Fibroblast of lung (primary cell): ENCODE measurements at regions not wholly inside any gene's neighbourhood (a gene's known extent, or its start where the extent isn't known, plus 50 kb on each side); places are given as distances from the start of the nearest gene placed in this dataset.

Experiments
- DNase-seq, 2 donors: peaks; one replicate each; pipeline versions ENCODE4 v3.0.0 to v3.0.0-alpha.2; 2010; ENCODE audit warnings: low read depth in 2 of 2
- H2AFZ ChIP-seq: 2 replicates; pipeline ENCODE4 v1.5.1; 2012; ENCODE audit warnings: low read length, control low read depth, inconsistent platforms
- H3K27ac ChIP-seq: 2 replicates; pipeline ENCODE4 v1.5.1; 2011; ENCODE audit warnings: low read length, control low read depth; ENCODE audit not compliant: insufficient read depth
- H3K27me3 ChIP-seq: 2 replicates; pipeline ENCODE4 v1.5.1; 2011; ENCODE audit warnings: mild to moderate bottlenecking, low read length; ENCODE audit not compliant: control insufficient read depth, insufficient read depth
- H3K36me3 ChIP-seq: 2 replicates; pipeline ENCODE4 v1.5.1; 2011; ENCODE audit warnings: low read length; ENCODE audit not compliant: control insufficient read depth, insufficient read depth
- H3K4me1 ChIP-seq: 2 replicates; pipeline ENCODE4 v1.5.1; 2011; ENCODE audit warnings: low read length; ENCODE audit not compliant: control insufficient read depth, insufficient read depth; ENCODE audit errors: extremely low read depth
- H3K4me2 ChIP-seq: 2 replicates; pipeline ENCODE4 v1.5.1; 2011; ENCODE audit warnings: low read length, control low read depth; ENCODE audit not compliant: insufficient read depth; ENCODE audit errors: extremely low read depth
- H3K4me3 ChIP-seq, 4 experiments: fragments of 200-600 bp in 1 of 4; sonication (generic) in 1 of 4; replicated peaks in 1 of 4; 2 replicates each; pipeline ENCODE4 v1.5.1; 2011 to 2016; ENCODE audit warnings: low read length in 4 of 4, low read depth in 3 of 4, mild to moderate bottlenecking in 3 of 4, control low read depth in 2 of 4, inconsistent platforms in 1 of 4, mixed read lengths in 1 of 4; ENCODE audit not compliant: insufficient read depth in 1 of 4; ENCODE audit errors: control extremely low read depth in 1 of 4
- H3K79me2 ChIP-seq: 2 replicates; pipeline ENCODE4 v1.5.1; 2012; ENCODE audit warnings: mild to moderate bottlenecking, low read length, inconsistent platforms; ENCODE audit not compliant: control insufficient read depth, insufficient read depth
- H3K9ac ChIP-seq: 2 replicates; pipeline ENCODE4 v1.5.1; 2011; ENCODE audit warnings: mild to moderate bottlenecking, low read length, control low read depth; ENCODE audit not compliant: insufficient read depth
- H3K9me3 ChIP-seq: 2 replicates; pipeline ENCODE4 v1.5.1; 2012; ENCODE audit warnings: low read depth, low read length; ENCODE audit not compliant: control insufficient read depth, insufficient read depth
- H4K20me1 ChIP-seq: 2 replicates; pipeline ENCODE4 v1.5.1; 2011; ENCODE audit warnings: low read length; ENCODE audit not compliant: control insufficient read depth, insufficient read depth; ENCODE audit errors: extremely low read depth
- EZH2 ChIP-seq: IDR thresholded peaks from 2 replicates; pipeline ENCODE4 v1.5.1; 2012; ENCODE audit warnings: low read length, control low read depth, mild to moderate bottlenecking; ENCODE audit errors: missing control alignments
- TF ChIP-seq, protein P1 (sequence below), 2 donors: IDR thresholded peaks in 1 of 2; conservative IDR thresholded peaks in 1 of 2; 1 replicate in 1 of 2; 2 replicates in 1 of 2; pipeline ENCODE4 v1.5.1; 2011 to 2012; ENCODE audit warnings: low read length in 2 of 2, control low read depth in 1 of 2, inconsistent platforms in 1 of 2, low read depth in 1 of 2, mild to moderate bottlenecking in 1 of 2

- H2AFZ ChIP-seq = no peak overlapping the region
- no peak overlapping the region for H3K4me2 ChIP-seq
- DNase-seq = no peak
- TF ChIP-seq, protein P1, sequence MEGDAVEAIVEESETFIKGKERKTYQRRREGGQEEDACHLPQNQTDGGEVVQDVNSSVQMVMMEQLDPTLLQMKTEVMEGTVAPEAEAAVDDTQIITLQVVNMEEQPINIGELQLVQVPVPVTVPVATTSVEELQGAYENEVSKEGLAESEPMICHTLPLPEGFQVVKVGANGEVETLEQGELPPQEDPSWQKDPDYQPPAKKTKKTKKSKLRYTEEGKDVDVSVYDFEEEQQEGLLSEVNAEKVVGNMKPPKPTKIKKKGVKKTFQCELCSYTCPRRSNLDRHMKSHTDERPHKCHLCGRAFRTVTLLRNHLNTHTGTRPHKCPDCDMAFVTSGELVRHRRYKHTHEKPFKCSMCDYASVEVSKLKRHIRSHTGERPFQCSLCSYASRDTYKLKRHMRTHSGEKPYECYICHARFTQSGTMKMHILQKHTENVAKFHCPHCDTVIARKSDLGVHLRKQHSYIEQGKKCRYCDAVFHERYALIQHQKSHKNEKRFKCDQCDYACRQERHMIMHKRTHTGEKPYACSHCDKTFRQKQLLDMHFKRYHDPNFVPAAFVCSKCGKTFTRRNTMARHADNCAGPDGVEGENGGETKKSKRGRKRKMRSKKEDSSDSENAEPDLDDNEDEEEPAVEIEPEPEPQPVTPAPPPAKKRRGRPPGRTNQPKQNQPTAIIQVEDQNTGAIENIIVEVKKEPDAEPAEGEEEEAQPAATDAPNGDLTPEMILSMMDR (conservative IDR thresholded peaks at IDR 0.05 in 1 of 2, IDR thresholded peaks at IDR 0.05 in 1 of 2; ENCODE audit: low read depth in 1 of 2, low read length in 2 of 2) = no peak
- H3K9ac ChIP-seq = no peak overlapping the region
- no peak overlapping the region for H3K4me3 ChIP-seq
- no peaks in the 10 kb centered on the region for H3K36me3 ChIP-seq
- H3K4me1 ChIP-seq = peaks cover 3% of the 10 kb centered on the region
- no peaks in the 10 kb centered on the region for H3K27me3 ChIP-seq
- no peaks in the 10 kb centered on the region for H3K79me2 ChIP-seq
- H3K27ac ChIP-seq = no peak overlapping the region
- H3K9me3 ChIP-seq = no peaks in the 10 kb centered on the region
- H4K20me1 ChIP-seq = no peaks in the 10 kb centered on the region
Observed at GRCh38 chr15:88741046-88741445, 62.2 kb upstream of the ACAN start.

DNA sequence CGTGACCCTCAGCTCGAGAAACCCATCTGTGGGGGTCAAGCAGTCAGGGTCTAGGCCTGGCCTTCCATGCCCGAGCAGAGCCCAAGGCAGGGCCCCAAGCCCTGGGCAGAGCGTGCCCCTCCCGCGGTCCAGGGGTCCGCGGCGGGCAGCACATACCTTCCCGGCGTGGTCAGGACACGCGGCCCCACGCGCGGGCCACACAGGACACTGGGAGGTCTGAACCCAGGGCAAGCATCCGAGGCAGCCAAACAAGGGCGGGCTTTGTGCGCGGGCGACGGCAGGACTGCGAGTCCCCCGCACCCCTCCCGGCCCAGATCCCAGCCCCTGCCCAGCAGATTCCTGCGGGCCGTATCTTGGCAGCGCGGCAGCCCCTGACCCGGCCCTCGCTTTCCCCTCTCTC, 61.6 kb upstream of the ACAN start:
- no peak for DNase-seq
- no peak overlapping the region for H3K9ac ChIP-seq
- H3K4me3 ChIP-seq = no peak overlapping the region
- H4K20me1 ChIP-seq = no peaks in the 10 kb centered on the region
- H3K9me3 ChIP-seq = no peaks in the 10 kb centered on the region
- no peak for TF ChIP-seq EZH2
- TF ChIP-seq, protein P1 (conservative IDR thresholded peaks at IDR 0.05 in 1 of 2, IDR thresholded peaks at IDR 0.05 in 1 of 2; ENCODE audit: low read depth in 1 of 2, low read length in 2 of 2) = no peak
- H2AFZ ChIP-seq = no peak overlapping the region
- no peaks in the 10 kb centered on the region for H3K79me2 ChIP-seq
- H3K4me2 ChIP-seq = no peak overlapping the region
- H3K4me1 ChIP-seq = peaks cover 7% of the 10 kb centered on the region
- H3K27me3 ChIP-seq = no peaks in the 10 kb centered on the region
- no peaks in the 10 kb centered on the region for H3K36me3 ChIP-seq
- no peak overlapping the region for H3K27ac ChIP-seq

DNA sequence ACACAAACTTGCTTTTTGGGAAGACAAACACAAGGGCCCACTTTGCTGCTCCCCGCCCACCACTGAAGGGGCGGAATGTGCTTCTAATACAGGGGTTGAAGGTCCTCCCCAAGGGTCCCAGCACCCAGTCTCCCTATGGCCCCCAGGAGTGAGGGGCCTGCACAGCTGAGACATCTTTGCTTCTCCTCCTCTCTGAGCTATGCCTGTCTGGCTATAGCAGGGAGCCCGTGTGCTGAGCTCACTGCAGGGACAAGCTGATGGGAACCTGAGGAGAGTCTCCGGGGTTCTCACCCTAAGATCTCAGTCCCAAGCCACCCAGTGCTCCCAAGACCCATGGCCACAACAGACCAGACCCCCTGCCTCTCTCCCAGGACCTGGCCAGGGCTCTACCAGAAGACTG, 61.1 kb upstream of the ACAN start:
- Histone ChIP-seq H3K9ac (no peak overlapping the region), H3K79me2 (no peaks in the 10 kb centered on the region), H3K4me1 (peaks cover 12% of the 10 kb centered on the region), H3K27me3 (no peaks in the 10 kb centered on the region), H3K9me3 (no peaks in the 10 kb centered on the region), H3K4me2 (no peak overlapping the region), H3K4me3 (no peak overlapping the region), H3K36me3 (no peaks in the 10 kb centered on the region), H3K27ac (no peak overlapping the region), H2AFZ (no peak overlapping the region), H4K20me1 (no peaks in the 10 kb centered on the region)
- TF ChIP-seq EZH2 = no peak
- TF ChIP-seq, protein P1 (conservative IDR thresholded peaks at IDR 0.05 in 1 of 2, IDR thresholded peaks at IDR 0.05 in 1 of 2; ENCODE audit: low read depth in 1 of 2, low read length in 2 of 2) = no peak
- no peak for DNase-seq
